Stimulated activated CD8-positive, alpha-beta memory T cell treated with anti-CD3 and anti-CD28 coated beads, Interleukin-2, amount 100 ng/mL, for 48 hours (primary cell): ENCODE measurements at regions not wholly inside any gene's neighbourhood (a gene's known extent, or its start where the extent isn't known, plus 50 kb on each side); places are given as distances from the start of the nearest gene placed in this dataset.
"Not testable (repeated sequence)": the region's sequence is repeated elsewhere in the genome, so short reads cannot be mapped to it uniquely, and the experiment has no call there.

Experiments used
- DNase-seq, 2 donors: peaks; one replicate each; pipeline ENCODE4 v3.0.0-alpha.2; 2020; ENCODE audit warnings: low read depth in 2 of 2

- no peak for DNase-seq
Measured at GRCh38 chr1:218933513-218933912, 240.2 kb upstream of the LYPLAL1 start.

- not testable (repeated sequence) for DNase-seq
Measured at GRCh38 chr1:218935408-218935807, 238.3 kb upstream of the LYPLAL1 start.

GRCh38 chr1:218938259-218938658 lies 235.4 kb upstream of the LYPLAL1 start:
- DNase-seq, result no peak

GRCh38 chr1:218939095-218939494 lies 234.6 kb upstream of the LYPLAL1 start:
- DNase-seq, result no peak

GRCh38 chr1:218942431-218942830 lies 231.2 kb upstream of the LYPLAL1 start:
- DNase-seq, result no peak

GRCh38 chr1:218943371-218943770 lies 230.3 kb upstream of the LYPLAL1 start:
- no peak for DNase-seq

- DNase-seq, result no peak
Measured at GRCh38 chr1:218945050-218945449, 228.6 kb upstream of the LYPLAL1 start.

GRCh38 chr1:218946147-218946546 lies 227.5 kb upstream of the LYPLAL1 start:
- DNase-seq, result no peak

GRCh38 chr1:218948446-218948845 lies 225.2 kb upstream of the LYPLAL1 start:
- no peak for DNase-seq

GRCh38 chr1:218953386-218953785 lies 220.3 kb upstream of the LYPLAL1 start:
- DNase-seq, result no peak

- no peak for DNase-seq
Measured at GRCh38 chr1:218957971-218958370, 215.7 kb upstream of the LYPLAL1 start.

GRCh38 chr1:218959784-218960183 lies 213.9 kb upstream of the LYPLAL1 start:
- DNase-seq, result no peak

GRCh38 chr1:218964471-218965185 lies 209.1 kb upstream of the LYPLAL1 start:
- no peak for DNase-seq

GRCh38 chr1:218965821-218966220 lies 207.9 kb upstream of the LYPLAL1 start:
- no peak for DNase-seq

- no peak for DNase-seq
Measured at GRCh38 chr1:218967254-218967653, 206.4 kb upstream of the LYPLAL1 start.

GRCh38 chr1:218967836-218968235 lies 205.8 kb upstream of the LYPLAL1 start:
- no peak for DNase-seq

- no peak for DNase-seq
Measured at GRCh38 chr1:218969006-218969405, 204.7 kb upstream of the LYPLAL1 start.

GRCh38 chr1:218970397-218970990 lies 203.2 kb upstream of the LYPLAL1 start:
- DNase-seq, result no peak

- no peak for DNase-seq
Measured at GRCh38 chr1:218971156-218971555, 202.5 kb upstream of the LYPLAL1 start.

GRCh38 chr1:218980881-218981280 lies 192.8 kb upstream of the LYPLAL1 start:
- no peak for DNase-seq

- no peak for DNase-seq
Measured at GRCh38 chr1:218982482-218982881, 191.2 kb upstream of the LYPLAL1 start.

GRCh38 chr1:218983433-218983832 lies 190.2 kb upstream of the LYPLAL1 start:
- DNase-seq, result no peak

GRCh38 chr1:218983848-218984247 lies 189.8 kb upstream of the LYPLAL1 start:
- no peak for DNase-seq
